Fibroblast of skin of right biceps (primary cell): ENCODE measurements at regions not wholly inside any gene's neighbourhood (a gene's known extent, or its start where the extent isn't known, plus 50 kb on each side); places are given as distances from the start of the nearest gene placed in this dataset.
A peak's percentile ranks its signal among the peaks of the same experiment; 100 is the strongest.
"Not testable (repeated sequence)": the region's sequence is repeated elsewhere in the genome, so short reads cannot be mapped to it uniquely, and the experiment has no call there.

ENCODE experiments used
- DNase-seq: peaks from one replicate; pipeline ENCODE4 v3.0.0-alpha.2; 2013

DNA sequence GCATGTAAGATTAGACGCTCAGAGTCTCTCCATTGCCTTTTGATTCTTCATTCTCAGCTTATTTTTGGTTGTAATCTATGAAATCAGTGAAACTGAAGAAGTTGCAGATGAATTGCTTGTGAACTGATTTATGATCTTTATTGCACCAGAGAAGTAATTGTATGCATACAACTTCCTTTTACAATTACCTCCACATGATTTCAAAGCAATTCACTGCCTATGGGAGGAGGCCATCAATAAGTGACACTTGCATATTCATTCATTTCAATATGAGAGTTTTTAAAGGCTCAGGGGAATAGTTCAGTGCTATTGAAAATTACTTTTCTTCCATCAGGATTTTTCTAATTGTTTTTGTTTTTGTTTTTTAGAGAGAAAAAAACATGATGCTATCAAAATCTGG lies 222.3 kb downstream of the NKX6-1 start:
- DNase-seq, result no peak

DNA sequence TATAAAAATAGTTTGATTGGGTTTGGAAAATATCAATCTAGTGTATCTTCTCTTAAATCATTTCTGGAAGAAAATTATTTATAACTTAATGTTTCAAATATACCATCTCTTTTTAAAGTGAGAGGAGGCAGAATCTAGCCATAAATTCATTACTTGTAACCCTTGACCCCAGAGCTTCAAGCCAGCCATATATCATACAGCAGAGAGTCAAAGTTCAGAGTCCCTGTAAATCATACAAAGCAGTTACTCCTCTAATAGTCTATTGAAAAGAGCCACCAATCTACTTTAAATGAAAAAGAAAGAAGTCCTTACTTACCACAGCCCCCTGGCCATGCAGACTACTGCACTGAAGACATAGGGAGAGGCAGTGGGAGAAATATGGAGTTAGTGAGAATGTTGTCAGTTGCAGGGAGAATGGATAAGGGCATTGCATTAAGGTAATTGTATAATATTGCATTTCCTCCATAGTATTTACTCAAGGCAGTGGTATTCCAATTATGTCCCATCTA lies 229.5 kb downstream of the NKX6-1 start:
- DNase-seq, result no peak

DNA sequence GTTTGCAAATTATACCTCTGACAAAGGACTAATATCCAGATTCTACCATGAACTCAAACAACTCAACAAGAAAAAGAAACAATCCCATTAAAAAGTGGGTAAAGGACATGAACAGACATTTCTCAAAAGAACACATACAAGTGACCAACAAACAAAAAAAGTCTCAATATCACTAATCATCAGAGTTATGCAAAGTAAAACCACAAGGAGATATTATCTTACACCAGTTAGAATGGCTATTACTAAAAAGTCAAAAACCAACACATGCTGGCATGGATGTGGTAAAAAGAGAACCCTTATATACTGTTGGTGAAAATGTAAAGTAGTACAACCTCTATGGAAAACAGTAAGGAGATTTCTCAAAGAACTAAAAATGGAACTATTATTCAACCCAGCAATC lies 234.4 kb downstream of the NKX6-1 start:
- DNase-seq, result no peak

DNA sequence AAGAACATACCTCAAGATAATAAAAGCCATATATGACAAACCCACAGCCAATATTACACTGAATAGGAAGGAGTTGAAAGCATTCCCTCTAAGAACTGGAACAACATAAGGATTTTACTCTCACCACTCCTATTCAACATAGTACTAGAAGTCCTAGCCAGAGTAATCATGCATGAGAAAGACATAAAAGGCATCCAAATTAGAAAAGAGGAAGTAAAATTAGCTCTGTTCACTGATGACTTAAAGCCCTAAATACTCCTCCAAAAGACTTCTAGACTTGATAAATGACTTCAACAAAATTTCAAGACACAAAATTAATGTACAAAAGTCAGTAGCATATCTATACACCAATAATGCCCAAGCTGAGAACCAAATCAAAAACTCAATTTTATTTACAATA lies 235.7 kb downstream of the NKX6-1 start:
- DNase-seq, result no peak

DNA sequence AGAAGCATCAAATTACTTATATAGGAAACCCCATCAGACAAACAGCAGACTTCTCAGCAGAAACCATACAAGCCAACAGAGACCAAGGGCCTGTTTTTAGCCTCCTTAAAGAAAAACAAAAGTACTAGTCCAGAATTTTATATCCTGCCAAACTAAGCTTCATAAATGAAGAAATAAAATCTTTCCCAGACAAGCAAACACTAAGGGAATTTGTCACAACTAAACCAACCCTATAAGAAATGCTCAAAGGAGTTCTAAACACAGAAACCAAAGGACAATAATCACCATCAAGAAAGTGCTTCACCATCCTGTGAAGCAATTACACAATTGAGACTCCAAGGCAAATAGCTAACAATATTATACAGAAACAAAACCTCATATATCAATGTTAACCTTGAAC lies 238.6 kb downstream of the NKX6-1 start:
- no peak for DNase-seq

DNA sequence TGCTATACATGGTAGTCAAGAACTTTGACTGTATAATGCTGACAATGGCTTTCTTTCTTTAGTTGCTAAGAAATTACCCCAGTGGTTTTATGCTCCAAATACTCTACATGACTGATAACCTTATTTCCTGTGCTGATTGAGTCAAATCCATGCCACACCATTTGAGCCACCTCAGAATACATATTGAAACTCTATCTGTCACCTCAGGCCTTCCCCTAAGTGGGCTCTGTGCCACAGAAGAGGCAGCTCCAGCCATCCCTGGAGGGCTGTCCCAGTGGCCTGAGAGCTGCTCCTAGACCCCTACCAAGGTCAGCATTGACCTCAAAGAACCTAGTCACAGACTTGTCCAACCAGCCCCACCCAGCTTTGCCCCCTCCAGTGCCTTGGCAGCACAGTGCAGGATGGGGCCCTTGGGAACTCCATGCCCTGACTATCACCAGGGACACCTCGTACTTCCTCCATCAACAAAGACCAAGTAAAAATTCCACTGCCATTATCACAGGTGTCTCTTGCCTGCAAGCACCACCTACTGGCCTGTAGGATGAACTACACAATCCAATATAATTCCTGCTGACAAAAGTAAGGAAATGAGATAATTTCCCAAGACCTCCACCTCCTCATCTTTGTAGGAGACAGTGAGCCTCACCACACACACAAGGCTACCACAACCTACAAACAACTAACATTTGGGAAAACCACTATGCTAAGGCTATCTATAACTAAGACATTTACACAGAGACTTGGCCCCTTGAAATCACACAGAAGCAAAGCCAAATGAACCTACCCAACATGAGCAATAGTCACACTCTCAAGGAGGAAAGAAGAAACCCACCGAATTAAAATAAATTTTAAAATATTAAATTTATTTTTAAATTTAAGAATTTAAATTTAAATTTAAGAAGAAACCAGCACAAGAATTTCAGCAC lies 239.9 kb downstream of the NKX6-1 start:
- DNase-seq, result peak; percentile 7

DNA sequence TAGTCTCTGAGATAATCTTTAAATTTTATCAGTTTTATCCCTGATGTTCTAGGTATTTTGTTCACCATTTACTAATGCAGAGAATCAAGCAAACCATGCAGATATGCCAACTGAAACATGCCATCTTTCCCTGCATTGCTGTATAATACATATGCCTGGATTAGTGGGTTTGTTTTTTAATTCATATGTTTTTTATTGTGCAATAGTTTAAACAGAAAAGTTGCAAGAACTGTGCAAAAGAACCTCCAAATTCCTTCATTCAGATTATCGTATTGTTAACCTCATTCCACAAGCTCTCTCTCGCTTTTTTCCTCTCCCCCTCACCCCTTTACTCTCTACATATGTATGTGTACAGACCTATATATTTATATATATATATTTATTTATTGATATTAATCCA lies 244.6 kb downstream of the NKX6-1 start:
- no peak for DNase-seq

DNA sequence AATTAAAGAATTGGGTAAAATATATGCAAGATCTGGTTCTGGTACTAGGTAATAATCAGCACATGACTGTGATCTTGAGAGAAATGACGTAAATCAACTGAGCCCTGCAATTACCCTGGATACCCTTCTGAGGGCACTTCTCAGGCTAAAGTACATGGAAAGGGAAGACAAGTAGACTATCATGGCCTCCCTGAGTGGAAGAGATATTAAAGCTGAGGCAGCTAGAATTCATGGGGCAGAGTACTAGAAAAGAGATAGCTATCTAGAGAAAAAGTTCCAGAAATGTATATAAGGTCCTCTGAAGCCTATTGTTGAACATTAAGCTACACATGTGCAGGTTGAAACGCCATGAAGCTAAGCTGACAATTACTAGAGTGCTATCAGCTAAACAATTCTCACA lies 249.6 kb downstream of the NKX6-1 start:
- no peak for DNase-seq

DNA sequence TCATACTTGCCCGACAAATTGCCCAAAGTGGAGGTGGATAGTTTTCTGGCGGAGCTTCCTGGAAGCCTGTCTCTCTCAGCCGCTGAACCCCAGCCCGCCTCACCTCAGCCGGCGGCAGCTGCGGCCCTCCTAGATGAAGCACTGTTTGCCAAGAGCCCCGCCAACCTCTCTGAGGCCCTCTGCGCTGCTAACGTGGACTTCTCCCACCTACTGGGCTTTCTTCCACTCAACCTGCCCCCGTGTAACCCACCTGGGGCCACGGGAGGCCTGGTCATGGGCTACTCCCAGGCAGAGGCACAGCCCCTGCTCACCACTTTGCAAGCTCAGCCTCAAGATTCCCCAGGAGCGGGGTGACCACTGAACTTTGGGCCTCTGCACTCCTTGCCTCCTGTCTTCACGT lies 254.1 kb downstream of the NKX6-1 start:
- not testable (repeated sequence) for DNase-seq

DNA sequence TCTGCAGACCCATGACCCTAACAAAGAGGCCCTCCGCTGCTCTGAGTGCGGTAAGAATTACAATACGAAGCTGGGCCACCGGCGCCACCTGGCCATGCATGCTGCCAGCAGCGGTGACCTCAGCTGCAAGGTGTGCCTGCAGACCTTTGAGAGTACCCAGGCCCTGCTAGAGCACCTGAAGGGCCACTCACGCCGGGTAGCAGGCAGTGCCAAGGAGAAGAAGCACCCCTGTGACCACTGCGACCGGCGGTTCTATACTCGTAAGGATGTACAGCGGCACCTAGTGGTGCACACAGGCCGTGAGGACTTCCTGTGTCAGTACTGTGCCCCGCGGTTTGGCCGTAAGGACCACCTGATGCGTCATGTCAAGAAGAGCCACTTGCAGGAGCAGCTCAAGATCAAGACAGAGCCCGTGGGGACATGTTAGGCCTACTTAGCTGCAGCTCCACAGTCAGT lies 254.7 kb downstream of the NKX6-1 start:
- not testable (repeated sequence) for DNase-seq

DNA sequence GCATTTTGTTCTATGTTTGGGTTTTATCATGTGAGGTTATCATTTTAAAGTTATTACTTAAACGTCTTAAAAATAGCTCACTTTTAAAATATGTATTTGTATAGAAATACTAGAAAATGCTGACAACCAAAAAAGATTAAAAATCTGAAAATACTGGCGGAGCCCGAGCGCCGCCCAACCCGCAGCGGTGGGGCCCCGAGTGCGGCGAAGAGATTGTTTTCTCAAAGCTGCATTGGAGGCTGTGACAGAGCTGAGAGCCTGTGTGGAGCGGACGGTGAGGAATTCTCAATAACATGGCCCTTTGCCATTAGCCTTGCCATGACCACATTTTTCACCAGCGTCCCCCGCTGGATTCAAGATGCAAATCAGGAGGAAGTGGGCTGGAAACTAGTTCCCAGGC lies 255.4 kb downstream of the NKX6-1 start:
- no peak for DNase-seq

DNA sequence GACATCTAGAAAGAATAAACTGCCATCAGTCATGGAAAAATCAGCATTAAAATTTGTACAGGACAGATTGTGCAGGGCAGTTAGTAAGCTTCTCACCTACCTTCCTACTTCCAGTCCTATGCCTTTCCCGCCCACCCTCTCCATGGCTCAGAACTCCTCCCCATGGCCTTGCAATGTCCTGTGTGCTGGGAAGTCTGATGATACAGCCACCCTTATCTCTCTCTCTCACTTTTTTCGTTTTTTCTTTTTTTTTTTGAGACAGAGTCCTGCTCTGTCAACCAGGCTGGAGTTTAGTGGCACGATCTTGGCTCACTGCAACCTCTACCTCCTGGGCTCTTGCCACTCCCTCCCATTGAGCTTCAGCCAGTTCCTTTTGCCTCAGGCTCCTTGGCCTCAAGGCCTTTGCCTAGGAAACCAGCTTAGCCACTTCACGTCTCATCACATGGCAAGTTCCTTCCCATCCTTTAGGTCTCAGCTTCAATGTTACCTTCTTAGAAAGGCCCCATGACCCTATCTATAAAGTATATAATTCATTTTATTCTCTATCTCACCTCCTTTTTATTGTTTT lies 259.7 kb downstream of the NKX6-1 start:
- no peak for DNase-seq

DNA sequence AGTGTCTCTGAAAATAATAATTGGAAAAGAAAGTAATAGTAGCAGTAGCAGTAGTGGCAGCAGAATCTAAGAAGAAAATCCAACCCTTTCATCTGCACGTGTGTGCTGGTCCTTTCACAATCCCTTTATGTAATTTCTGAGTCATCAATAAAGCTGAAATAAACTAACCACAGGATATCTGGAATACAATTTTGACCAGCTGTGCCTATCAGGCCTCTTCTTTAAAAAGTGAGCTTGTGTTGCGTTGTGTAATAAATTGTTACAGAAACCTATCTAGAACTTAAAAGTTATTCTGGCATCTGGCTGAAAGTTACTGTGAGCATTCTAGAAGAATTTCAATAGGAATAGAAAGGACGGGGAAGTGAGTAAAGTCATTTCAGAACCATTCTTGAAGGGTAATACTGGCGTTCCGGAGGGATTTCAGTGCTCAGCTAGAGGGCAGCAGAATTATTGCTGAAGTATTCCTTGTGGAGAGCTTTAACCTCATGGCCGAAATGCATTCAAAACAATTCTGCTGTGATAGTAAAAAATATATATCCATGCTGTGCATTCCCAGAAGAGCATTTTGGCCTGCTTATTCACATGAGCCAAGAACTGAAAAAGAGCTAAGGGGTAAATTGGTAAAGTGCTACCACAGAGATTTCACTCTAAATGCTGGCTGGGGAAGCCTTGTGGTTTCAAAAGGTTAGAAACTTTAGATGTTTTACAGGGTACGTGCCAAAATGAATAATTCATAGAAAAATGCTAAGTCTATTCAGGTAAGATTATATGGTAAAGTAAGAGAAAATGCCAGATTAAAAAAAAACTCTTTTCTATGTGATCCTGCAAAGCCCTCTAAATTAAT lies 260.6 kb downstream of the NKX6-1 start:
- peak; percentile 35 for DNase-seq

DNA sequence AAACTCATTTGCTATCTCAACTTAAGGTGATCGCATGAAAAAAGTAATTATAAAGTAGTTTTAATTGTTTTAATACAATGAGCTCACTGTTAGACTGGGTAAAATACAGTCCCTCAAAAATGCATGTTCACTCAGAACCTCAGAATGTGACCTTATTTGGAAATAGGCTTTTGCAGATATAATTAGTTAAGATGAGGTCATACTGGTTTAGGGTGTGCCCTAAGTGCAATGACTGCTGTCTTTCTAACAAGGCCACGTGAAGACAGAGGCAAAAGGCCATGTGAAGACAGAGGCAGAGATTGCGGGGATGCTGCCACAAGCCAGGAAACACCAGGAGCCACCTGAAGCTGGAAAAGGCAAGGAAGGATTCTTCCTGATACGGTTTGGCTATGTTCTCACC lies 262.1 kb downstream of the NKX6-1 start:
- peak; percentile 8 for DNase-seq

DNA sequence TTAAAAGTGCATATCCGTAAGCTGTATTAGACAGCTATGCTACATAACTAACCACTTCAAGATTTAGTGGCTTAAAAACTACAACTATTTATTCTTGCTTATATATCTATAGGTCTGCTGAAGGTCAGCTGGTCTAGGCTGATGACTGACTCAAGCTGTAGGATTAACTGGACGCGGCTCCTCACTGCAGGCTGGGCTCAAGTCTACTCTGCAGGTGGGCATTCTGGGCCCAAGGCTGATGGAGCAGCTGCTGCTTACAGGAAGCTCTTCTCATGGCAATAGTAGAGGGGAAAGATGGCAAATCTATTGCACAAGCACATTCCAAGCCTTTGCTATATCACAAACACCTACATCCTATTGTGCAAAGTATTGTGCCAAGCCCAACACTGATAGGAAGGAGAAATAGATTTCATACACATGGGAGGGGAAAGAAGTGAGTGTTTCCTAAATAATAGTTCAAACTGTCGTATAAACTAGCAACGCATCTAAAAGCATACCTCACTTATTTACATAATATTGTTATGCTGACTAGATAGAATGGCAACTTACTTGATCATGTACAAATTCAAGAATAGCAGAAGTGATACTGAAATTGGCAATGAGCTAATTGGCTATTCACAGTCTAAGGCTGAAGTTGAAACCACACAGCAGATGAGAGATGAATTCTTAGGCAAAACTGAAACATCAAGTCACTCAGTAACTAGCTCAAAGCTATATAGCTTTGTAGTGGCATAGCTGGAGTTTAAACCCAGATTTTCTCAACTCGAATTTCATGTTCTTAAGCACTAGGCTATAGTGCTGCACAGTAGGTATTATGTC lies 263.8 kb downstream of the NKX6-1 start:
- DNase-seq, result no peak

DNA sequence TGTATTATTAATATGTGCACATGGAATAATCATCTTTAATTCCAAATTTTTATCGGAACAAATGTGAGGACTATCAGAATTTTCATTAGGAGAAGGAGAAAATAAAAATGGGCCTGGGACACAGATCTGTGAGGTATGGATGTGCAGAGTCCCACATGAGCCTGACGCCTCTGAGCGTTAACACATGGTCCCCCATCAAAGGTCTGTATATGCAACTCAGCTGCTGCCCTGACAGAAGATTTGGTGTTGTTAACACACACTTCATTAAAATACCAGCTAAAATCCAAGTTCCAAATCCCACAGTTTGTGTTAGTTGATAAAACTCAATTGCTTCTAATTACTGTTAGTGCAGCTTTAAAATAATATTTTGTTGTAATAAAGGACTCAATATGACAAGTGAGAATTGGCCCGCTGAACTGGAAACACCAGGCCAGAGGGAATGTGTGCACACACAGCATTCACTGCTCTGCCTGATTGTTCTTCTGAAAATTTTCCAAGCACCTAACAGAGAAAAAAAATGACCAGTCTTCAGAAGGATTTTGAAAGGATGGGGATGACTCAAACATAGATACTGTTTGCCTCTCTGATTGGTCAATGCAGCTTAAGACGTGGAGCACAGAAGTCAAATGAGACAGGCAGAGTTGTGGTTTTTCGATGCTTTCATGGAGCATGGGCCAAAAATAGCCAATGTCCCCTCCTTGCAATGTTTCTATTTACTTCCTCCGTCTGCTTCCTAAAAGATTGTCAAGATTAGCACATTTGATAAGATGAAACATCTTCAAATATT lies 266.6 kb downstream of the NKX6-1 start:
- DNase-seq, result no peak

DNA sequence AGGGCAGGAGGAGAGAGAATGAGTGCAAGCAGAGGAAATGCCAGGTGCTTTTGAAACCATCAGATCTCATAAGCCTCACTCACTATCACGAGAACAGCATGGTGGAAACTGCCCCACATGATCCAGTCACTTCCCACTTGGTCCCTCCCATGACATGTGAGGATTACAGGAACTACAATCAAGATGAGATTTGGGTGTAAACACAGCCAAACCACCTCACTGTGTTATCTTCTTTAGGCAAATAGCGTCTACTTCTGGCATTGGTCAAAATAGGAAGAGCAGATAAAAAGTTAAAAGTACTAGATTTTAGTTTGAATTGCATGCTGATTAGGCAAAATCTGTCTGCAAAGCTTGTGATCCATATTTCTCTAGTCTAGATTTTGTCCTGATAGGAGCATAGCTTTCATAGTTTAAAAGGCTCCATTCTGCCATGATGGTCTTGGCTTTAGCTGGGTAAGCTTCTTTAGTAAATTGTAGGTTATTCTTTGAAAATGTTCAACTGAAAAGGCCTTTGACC lies 267.5 kb downstream of the NKX6-1 start:
- DNase-seq, result no peak

DNA sequence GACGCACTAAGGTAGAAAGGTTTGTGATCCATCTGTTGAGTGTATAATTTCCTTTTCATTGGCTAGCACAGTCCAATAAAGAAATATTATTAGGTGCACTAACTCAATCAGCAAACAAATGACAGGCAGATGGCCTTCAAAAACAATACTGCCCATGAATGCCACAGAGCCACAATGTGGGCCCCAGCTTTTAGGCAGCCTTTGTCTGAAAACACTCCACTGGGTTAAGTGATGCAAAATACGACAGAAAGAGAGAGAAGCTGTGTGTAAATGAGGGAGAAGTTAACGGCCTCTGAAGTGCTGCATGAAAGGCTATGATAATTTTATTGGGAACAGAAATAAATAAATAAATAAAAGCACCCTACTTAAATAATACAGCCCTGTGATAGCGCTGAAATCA lies 274.6 kb downstream of the NKX6-1 start:
- no peak for DNase-seq

DNA sequence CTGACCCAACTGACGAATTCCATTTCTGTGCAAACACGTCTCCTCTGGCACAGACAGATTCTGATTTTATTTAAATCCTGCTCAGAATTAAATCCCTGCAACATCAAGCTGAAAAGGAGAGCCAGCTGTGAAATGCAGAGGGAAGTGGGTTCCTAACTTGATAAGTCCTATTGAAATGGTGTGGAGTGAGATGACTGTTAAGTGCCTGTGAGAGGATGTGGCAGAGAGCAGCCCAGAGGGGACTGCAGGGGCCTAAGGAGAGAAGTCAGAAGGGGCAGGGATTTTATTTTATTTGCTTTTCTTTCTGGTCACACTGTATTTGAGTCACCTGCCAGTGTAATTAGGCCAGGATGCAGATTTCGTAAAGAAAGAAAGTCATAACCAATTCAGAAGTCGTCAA lies 277.4 kb downstream of the NKX6-1 start:
- no peak for DNase-seq

DNA sequence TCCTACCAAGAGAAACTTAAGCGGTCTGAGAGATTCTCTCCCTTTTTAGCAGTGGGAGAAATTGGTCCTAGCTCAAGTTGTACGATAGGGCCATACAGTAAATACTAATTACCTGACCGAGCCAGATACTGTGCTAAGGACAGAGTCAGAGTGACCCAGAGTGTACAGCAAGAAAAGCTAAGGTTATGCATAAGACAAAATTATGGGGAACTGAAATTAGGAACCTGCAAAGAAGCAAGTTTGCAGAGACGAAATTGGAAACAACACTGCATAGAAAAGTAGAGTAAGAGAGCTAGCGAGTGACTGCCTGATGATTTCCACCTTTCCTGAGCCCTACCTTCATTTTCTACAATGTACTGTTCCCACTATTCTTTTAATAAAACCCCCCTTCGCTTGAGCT lies 278.1 kb downstream of the NKX6-1 start:
- DNase-seq, result no peak

DNA sequence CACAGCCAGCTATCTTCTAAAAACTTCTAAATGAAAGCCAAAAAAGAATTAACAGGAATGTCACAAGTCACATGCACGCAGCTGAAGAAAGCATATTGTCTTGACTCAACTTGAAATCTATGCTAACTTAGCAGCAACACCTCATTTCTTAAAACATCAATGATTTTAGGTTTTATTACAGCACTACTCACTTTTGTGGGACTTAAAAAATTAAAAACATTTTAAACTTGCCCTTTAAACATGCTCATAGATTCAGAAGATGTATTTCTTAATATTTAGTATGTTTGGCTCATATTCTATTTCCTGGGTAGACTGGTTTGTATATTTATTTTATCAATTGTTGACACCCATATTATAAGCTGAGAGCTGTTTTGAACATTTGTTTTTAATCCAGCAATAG lies 279.4 kb downstream of the NKX6-1 start:
- DNase-seq, result no peak
